Colonic mucosa (tissue), 4 donors: ENCODE measurements at regions not wholly inside any gene's neighbourhood (a gene's known extent, or its start where the extent isn't known, plus 50 kb on each side); places are given as distances from the start of the nearest gene placed in this dataset.

Source experiments
- DNase-seq: peaks from one replicate; pipeline ENCODE4 v3.0.0-alpha.2; 2020
- H3K27ac ChIP-seq: fragments of 200-600 bp; one replicate; pipeline ENCODE4 v1.8.0; 2021
- H3K27me3 ChIP-seq: fragments of 200-600 bp; one replicate; pipeline ENCODE4 v1.8.0; 2021
- H3K36me3 ChIP-seq: fragments of 200-600 bp; one replicate; pipeline ENCODE4 v1.8.0; 2021
- H3K4me1 ChIP-seq: fragments of 200-600 bp; one replicate; pipeline ENCODE4 v1.8.0; 2021; ENCODE audit warnings: mild to moderate bottlenecking
- H3K4me3 ChIP-seq: fragments of 200-600 bp; one replicate; pipeline ENCODE4 v1.8.0; 2021
- H3K9ac ChIP-seq, 2 donors: one replicate each; pipeline ENCODE4 v1.7.0; 2013; ENCODE audit warnings: control low read depth in 2 of 2, low read depth in 2 of 2, low read length in 2 of 2
- H3K9me3 ChIP-seq: fragments of 200-600 bp; one replicate; pipeline ENCODE4 v1.8.0; 2021
- intact Hi-C: fragments of 100-400 bp; cut with DNase I; formaldehyde crosslinking; loops from one replicate; pipeline ENCODE4 v1.14.1; 2022
- TF ChIP-seq, protein P1 (sequence below): fragments of 200-600 bp; IDR thresholded peaks from one replicate; pipeline ENCODE4 v1.8.0; 2022; ENCODE audit warnings: antibody characterized with exemption, mild to moderate bottlenecking
- donor health status: healthy.
- donor health status: DM: no; HTN: no; CAD: no.
- donor health status: DM: no; HTN: no; CAD: no.

DNA sequence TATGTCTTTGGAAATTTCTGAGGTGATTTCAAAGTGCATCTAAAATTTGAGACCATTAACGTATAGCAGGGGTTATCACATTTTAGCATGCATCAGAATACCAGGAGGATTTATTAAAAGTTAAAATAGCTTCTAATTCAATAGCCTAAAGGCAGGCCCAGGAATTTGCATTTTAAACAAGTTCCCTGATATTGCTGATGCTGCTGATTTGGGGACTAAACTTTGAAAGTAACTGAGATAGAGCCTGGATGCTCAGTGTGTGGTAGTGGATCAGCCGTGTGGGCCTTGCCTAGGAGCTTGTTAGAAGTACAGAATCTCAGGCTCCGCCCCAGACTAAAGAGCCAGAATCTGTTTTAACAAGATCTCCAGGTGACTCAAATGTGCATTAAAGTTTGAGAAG lies 375.0 kb upstream of the FBXO33 start:
- H3K27ac ChIP-seq = no peak overlapping the region
- no peaks in the 10 kb centered on the region for H3K36me3 ChIP-seq
- H3K4me1 ChIP-seq = no peaks in the 10 kb centered on the region
- intact Hi-C loops = no loop called here
- no peak overlapping the region for H3K9ac ChIP-seq
- no peak for DNase-seq
- no peaks in the 10 kb centered on the region for H3K27me3 ChIP-seq
- TF ChIP-seq, protein P1, sequence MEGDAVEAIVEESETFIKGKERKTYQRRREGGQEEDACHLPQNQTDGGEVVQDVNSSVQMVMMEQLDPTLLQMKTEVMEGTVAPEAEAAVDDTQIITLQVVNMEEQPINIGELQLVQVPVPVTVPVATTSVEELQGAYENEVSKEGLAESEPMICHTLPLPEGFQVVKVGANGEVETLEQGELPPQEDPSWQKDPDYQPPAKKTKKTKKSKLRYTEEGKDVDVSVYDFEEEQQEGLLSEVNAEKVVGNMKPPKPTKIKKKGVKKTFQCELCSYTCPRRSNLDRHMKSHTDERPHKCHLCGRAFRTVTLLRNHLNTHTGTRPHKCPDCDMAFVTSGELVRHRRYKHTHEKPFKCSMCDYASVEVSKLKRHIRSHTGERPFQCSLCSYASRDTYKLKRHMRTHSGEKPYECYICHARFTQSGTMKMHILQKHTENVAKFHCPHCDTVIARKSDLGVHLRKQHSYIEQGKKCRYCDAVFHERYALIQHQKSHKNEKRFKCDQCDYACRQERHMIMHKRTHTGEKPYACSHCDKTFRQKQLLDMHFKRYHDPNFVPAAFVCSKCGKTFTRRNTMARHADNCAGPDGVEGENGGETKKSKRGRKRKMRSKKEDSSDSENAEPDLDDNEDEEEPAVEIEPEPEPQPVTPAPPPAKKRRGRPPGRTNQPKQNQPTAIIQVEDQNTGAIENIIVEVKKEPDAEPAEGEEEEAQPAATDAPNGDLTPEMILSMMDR = no peak
- no peak overlapping the region for H3K4me3 ChIP-seq
- peaks cover 4% of the 10 kb centered on the region for H3K9me3 ChIP-seq

DNA sequence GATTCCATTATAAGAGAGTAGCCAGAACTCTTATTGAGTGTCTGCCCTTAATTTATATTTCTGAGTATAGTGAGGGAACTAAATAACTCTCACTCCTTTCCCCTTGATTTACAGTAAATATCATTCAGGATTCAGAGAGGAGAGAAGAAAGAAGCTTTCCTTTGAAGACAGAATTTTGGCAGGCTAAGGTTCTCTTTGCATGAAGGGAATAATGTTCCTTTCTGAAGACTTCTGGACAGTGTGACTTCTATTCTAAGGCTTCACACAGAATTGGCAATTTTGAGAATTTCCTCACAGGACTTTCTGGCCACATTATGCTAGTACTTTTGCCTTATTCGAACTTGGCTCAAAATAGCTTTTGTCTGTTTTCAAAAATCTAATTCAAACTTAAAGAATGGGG lies 352.2 kb upstream of the FBXO33 start:
- intact Hi-C loops = no loop called here
- Histone ChIP-seq H3K4me1 (no peaks in the 10 kb centered on the region), H3K36me3 (no peaks in the 10 kb centered on the region), H3K9ac (no peak overlapping the region), H3K27ac (no peak overlapping the region), H3K9me3 (no peaks in the 10 kb centered on the region), H3K4me3 (no peak overlapping the region), H3K27me3 (no peaks in the 10 kb centered on the region)
- DNase-seq = no peak
- TF ChIP-seq, protein P1 = no peak

DNA sequence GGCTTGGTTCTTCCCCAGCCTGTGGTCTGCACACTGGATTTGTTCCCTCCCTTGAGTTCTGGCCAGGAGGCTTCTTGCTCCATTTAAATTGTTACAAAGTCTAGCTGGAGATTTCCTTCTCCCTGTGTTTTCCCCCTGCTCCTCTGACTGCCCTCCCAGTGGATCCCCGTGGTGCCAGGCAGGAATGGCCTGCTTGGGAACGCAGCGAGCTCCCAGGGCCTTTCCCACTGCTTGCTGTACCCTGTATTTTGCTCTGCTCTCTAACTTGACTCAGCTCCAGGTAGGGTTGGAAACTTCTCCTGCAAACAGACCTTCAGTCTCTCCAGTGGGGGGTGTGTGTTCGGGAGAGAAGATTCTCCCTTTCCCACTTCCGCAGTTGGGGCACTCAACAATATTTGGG lies 349.2 kb upstream of the FBXO33 start:
- H3K4me1 ChIP-seq = no peaks in the 10 kb centered on the region

DNA sequence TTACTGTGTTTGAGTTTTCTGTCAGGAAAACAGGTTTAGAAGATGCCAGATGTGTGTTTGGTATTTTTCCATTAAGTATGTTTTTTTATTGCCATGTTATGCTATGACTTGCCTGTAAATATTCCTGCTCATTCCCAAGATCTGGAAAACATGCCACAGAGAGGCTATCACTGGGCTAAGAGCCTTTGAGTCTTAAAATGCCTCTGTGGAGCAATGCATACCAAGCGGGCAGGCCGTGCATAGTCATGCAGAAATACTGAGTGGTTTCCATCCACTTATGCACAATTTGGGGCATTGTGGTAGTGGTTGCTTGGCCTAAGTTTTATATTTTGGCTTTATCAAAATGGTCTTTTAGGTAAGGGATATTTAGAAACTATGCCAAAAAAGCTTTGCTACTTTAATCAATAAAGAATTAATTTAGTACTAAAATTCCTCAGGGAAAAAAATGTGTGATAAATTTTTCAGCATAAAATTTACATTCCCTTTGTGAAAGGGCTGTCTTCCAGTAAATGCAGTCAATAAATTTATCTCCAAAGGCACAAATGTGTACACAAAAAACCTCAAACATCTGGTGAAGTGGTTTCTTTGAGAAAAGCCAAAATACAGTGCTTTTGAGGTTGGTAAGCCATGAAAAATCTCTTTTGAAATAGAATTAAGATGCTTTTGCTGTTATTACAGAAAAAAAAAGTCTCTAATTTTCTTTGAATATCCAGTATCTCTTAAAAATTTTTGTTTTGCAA lies 341.3 kb upstream of the FBXO33 start:
- no peak overlapping the region for H3K4me3 ChIP-seq
- H3K4me1 ChIP-seq = no peaks in the 10 kb centered on the region
- no peaks in the 10 kb centered on the region for H3K9me3 ChIP-seq
- TF ChIP-seq, protein P1 = no peak
- intact Hi-C loops = no loop called here
- no peaks in the 10 kb centered on the region for H3K36me3 ChIP-seq
- H3K27ac ChIP-seq = no peak overlapping the region
- DNase-seq = no peak
- H3K9ac ChIP-seq = no peak overlapping the region
- no peaks in the 10 kb centered on the region for H3K27me3 ChIP-seq

More for the DNA sequence above, 349.2 kb upstream of the FBXO33 start:
- Histone ChIP-seq H3K27me3 (no peaks in the 10 kb centered on the region), H3K36me3 (no peaks in the 10 kb centered on the region), H3K9me3 (no peaks in the 10 kb centered on the region), H3K27ac (no peak overlapping the region), H3K9ac (no peak overlapping the region), H3K4me3 (no peak overlapping the region)
- DNase-seq = no peak
- TF ChIP-seq, protein P1 = no peak
- intact Hi-C loops = no loop called here

DNA sequence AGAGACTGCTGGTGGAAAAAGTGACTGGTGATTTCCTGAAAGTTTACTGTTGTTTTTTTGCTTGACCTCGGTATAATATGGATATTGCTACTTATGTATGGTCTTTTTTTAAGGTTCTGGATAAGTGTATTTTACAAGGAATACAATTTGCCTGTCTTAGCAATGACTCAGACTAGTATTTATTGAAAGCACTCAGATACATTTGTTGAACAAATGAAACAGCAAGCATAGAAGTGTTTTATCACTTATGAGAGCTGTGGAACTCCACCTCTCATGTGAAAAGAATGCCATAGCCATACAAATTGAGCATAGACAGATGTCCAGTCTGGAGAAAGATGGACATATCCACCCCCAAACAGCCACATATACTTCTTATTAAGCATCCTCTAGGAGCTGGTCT lies 340.4 kb upstream of the FBXO33 start:
- intact Hi-C loops = no loop called here
- Histone ChIP-seq H3K4me3 (no peak overlapping the region), H3K27ac (no peak overlapping the region)

More for the DNA sequence above, 340.4 kb upstream of the FBXO33 start:
- no peaks in the 10 kb centered on the region for H3K4me1 ChIP-seq
- no peaks in the 10 kb centered on the region for H3K9me3 ChIP-seq
- H3K9ac ChIP-seq = no peak overlapping the region
- H3K27me3 ChIP-seq = no peaks in the 10 kb centered on the region
- DNase-seq = no peak
- TF ChIP-seq, protein P1 = no peak
- H3K36me3 ChIP-seq = no peaks in the 10 kb centered on the region
